Activated CD4-positive, alpha-beta memory T cell treated with anti-CD3 and anti-CD28 coated beads, Interleukin-2, amount 10 ng/mL, durations not matched to agents 7 days and 5 days (primary cell): ENCODE measurements at regions not wholly inside any gene's neighbourhood (a gene's known extent, or its start where the extent isn't known, plus 50 kb on each side); places are given as distances from the start of the nearest gene placed in this dataset.

Source experiments
- CTCF ChIA-PET: fragments of 350-600 bp; sonication (Branson Sonifier 250); formaldehyde crosslinking; loops from one replicate; lab custom pipeline; 2021; ENCODE audit warnings: antibody characterized with exemption, inconsistent platforms; lab: Charles Lee
- POLR2A ChIA-PET: fragments of 350-600 bp; sonication (Branson Sonifier 250); formaldehyde crosslinking; loops from one replicate; lab custom pipeline; 2021; ENCODE audit warnings: antibody characterized with exemption; lab: Charles Lee
- DNase-seq: peaks from one replicate; pipeline ENCODE4 v3.0.0-alpha.2; 2020
- H3K27ac Mint-ChIP-seq: one replicate; pipeline ENCODE4 v1.8.0; 2021; ENCODE audit warnings: mild to moderate bottlenecking, mixed read lengths
- H3K27me3 Mint-ChIP-seq: one replicate; pipeline ENCODE4 v1.8.0; 2021; ENCODE audit warnings: mixed read lengths
- H3K36me3 Mint-ChIP-seq: one replicate; pipeline ENCODE4 v1.8.0; 2021; ENCODE audit warnings: low read depth, mixed read lengths
- H3K4me1 Mint-ChIP-seq: one replicate; pipeline ENCODE4 v1.8.0; 2021; ENCODE audit warnings: mixed read lengths
- H3K4me3 Mint-ChIP-seq: one replicate; pipeline ENCODE4 v1.8.0; 2021; ENCODE audit warnings: mild to moderate bottlenecking, mixed read lengths
- H3K9me3 Mint-ChIP-seq: one replicate; pipeline ENCODE4 v1.8.0; 2021; ENCODE audit warnings: mixed read lengths

- Mint-ChIP-seq H3K36me3 (no peaks in the 10 kb centered on the region), H3K9me3 (no peaks in the 10 kb centered on the region), H3K4me3 (no peak overlapping the region), H3K27ac (no peak overlapping the region), H3K27me3 (peaks cover 6% of the 10 kb centered on the region), H3K4me1 (no peaks in the 10 kb centered on the region)
- ChIA-PET POLR2A (interaction anchor here (0.7 kb wide), 1 partner anchor 12 kb away, joined by 3 read pairs; no protein-coding TSS in a partner anchor), CTCF (no interaction called here)
- DNase-seq, result no peak
These were observed 477.0 kb downstream of the RNF144A start for GRCh38 chr2:7394195-7394594.

DNA sequence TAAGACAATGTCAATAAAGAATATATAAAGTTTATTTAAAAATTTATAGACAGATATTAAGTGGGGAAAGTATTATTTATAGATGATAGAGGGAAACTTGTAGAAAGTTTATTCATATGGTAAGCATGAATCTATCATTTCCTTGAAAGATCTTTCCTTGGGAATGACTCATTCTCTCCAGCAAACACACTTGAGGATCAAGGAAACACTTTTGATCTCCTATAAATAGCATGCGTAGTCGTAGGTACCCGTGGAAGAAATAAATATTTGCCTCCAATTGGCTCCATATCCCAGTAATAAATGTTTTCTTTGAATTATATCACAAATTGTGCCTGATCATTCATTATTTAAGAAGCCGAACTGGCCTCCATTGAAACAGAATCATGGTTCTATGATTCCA is 483.4 kb downstream of the RNF144A start:
- H3K4me1 Mint-ChIP-seq, result peaks cover 11% of the 10 kb centered on the region
- no peak overlapping the region for H3K4me3 Mint-ChIP-seq
- H3K9me3 Mint-ChIP-seq, result no peaks in the 10 kb centered on the region
- ChIA-PET POLR2A (no interaction called here), CTCF (no interaction called here)
- peaks cover 17% of the 10 kb centered on the region for H3K27me3 Mint-ChIP-seq
- no peak for DNase-seq
- no peaks in the 10 kb centered on the region for H3K36me3 Mint-ChIP-seq
- no peak overlapping the region for H3K27ac Mint-ChIP-seq

GRCh38 chr2:7403092-7403775 is 486.0 kb downstream of the RNF144A start:
- Mint-ChIP-seq H3K36me3 (no peaks in the 10 kb centered on the region), H3K4me3 (no peak overlapping the region), H3K4me1 (peaks cover 11% of the 10 kb centered on the region), H3K27me3 (peaks cover 14% of the 10 kb centered on the region), H3K27ac (no peak overlapping the region), H3K9me3 (no peaks in the 10 kb centered on the region)
- CTCF ChIA-PET, result interaction anchor here (1.2 to 1.6 kb wide), 3 partner anchors 16 to 613 kb away, joined by 3 to 4 read pairs (median 3); no protein-coding TSS in a partner anchor
- POLR2A ChIA-PET, result no interaction called here
- DNase-seq, result no peak

DNA sequence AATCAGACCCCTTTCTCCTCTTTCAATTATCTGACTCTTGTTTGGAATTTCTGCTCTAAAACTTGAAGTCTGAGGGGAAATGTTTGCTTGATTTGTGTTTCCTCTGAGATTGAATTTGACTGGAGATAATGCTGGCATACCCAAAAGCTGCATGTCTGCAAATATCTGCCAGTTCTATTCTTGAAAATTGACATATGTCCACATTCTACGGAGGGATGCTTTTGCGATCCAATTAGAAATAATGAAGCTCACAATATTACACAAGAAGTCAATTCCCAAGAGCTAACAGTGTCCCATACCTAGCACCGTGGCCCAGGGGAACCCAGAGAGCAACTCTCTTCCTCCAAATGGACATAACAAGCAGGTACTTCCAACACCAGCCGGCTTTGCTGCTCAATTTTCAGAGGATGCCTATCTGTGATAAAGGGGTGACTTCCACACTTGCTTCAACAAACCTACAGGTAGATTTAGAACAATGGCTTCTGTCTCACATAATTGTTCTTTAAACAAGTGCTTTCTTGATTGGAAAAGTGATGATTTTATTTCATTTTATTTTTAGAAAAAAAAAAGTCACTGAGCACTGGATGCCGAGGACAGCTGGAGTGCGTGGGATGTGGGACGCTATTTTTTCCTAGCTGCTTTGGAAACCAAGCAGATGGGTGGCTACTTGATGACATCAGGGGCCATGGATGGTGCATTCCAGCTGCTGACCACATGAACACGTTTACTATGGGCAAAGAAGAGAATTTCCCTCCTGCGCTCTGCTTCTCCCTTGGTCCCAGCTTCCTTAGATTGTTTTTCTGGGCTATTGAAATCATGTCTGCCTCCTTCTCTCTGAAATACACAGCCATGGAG is 488.9 kb downstream of the RNF144A start:
- ChIA-PET POLR2A (interaction anchor here (0.9 kb wide), 1 partner anchor 12 kb away, joined by 3 read pairs; no protein-coding TSS in a partner anchor), CTCF (no interaction called here)
- Mint-ChIP-seq H3K9me3 (no peaks in the 10 kb centered on the region), H3K4me1 (peaks cover 11% of the 10 kb centered on the region), H3K27me3 (peaks cover 13% of the 10 kb centered on the region), H3K27ac (no peak overlapping the region), H3K4me3 (no peak overlapping the region), H3K36me3 (no peaks in the 10 kb centered on the region)
- no peak for DNase-seq

DNA sequence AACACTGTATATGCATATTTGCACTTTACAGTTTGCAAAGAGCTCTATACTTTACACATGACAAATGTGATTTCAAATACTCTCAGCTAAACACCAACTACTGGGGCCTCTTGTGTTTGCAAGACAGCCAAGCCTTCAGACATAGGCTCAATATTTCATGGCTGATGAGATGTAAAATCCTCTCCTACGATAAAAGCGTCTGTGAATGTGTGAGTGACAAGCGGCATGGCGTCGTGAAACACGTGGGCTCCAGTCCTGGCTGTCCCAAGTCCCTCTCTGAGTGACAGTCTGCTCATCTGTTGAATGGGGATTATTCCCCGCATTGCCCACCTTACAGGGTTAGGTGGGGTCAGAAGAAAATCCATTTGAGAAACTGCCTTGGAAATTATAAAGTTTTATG is 489.8 kb downstream of the RNF144A start:
- H3K36me3 Mint-ChIP-seq, result no peaks in the 10 kb centered on the region
- H3K27me3 Mint-ChIP-seq, result peaks cover 15% of the 10 kb centered on the region
- H3K9me3 Mint-ChIP-seq, result no peaks in the 10 kb centered on the region
- H3K27ac Mint-ChIP-seq, result no peak overlapping the region
- H3K4me3 Mint-ChIP-seq, result no peak overlapping the region
- DNase-seq, result no peak
- H3K4me1 Mint-ChIP-seq, result peaks cover 14% of the 10 kb centered on the region
- CTCF ChIA-PET, result no interaction called here
- POLR2A ChIA-PET, result no interaction called here

- peaks cover 9% of the 10 kb centered on the region for H3K27me3 Mint-ChIP-seq
- POLR2A ChIA-PET, result no interaction called here
These were observed 490.9 kb downstream of the RNF144A start for GRCh38 chr2:7407906-7408680.

GRCh38 chr2:7411691-7412090 is 494.5 kb downstream of the RNF144A start:
- Mint-ChIP-seq H3K27me3 (peaks cover 3% of the 10 kb centered on the region), H3K9me3 (no peaks in the 10 kb centered on the region), H3K4me3 (no peak overlapping the region), H3K4me1 (peaks cover 3% of the 10 kb centered on the region), H3K27ac (no peak overlapping the region), H3K36me3 (no peaks in the 10 kb centered on the region)
- DNase-seq, result no peak
- CTCF ChIA-PET, result no interaction called here
- POLR2A ChIA-PET, result no interaction called here

More at GRCh38 chr2:7407906-7408680, 490.9 kb downstream of the RNF144A start:
- Mint-ChIP-seq H3K4me1 (peaks cover 7% of the 10 kb centered on the region), H3K4me3 (no peak overlapping the region), H3K36me3 (no peaks in the 10 kb centered on the region), H3K27ac (no peak overlapping the region), H3K9me3 (no peaks in the 10 kb centered on the region)
- DNase-seq, result no peak
- CTCF ChIA-PET, result no interaction called here

- POLR2A ChIA-PET, result no interaction called here
- CTCF ChIA-PET, result interaction anchor here (1.4 kb wide), 1 partner anchor 10 kb away, joined by 4 read pairs; no protein-coding TSS in a partner anchor
- peaks cover 4% of the 10 kb centered on the region for H3K36me3 Mint-ChIP-seq
- H3K9me3 Mint-ChIP-seq, result peaks cover 9% of the 10 kb centered on the region
- H3K27ac Mint-ChIP-seq, result no peak overlapping the region
- H3K4me3 Mint-ChIP-seq, result no peak overlapping the region
- no peak for DNase-seq
- H3K4me1 Mint-ChIP-seq, result no peaks in the 10 kb centered on the region
- H3K27me3 Mint-ChIP-seq, result peaks cover 21% of the 10 kb centered on the region
These were observed 500.9 kb downstream of the RNF144A start for GRCh38 chr2:7417845-7418742.

DNA sequence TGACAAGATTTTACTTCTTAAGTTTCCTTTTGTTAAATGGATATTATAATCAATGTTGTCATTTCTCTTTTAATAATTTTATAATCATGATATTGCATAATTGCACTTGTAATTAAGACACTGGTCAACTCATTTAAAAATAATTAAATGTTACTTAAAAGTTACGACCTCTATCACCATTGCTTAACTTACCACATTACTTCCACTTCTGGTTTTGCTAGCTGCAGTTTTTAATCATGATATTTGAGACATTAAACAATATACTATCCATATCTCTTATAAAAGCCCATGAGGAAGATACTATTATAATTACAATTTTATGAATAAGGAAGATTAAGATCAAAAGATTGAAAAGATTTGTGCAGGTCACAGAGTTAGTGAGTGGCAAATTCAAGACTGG is 502.0 kb downstream of the RNF144A start:
- DNase-seq, result no peak
- peaks cover 4% of the 10 kb centered on the region for H3K36me3 Mint-ChIP-seq
- H3K4me3 Mint-ChIP-seq, result no peak overlapping the region
- peaks cover 21% of the 10 kb centered on the region for H3K27me3 Mint-ChIP-seq
- CTCF ChIA-PET, result interaction anchor here (1.1 kb wide), 1 partner anchor 16 kb away, joined by 3 read pairs; no protein-coding TSS in a partner anchor
- H3K4me1 Mint-ChIP-seq, result no peaks in the 10 kb centered on the region
- peaks cover 9% of the 10 kb centered on the region for H3K9me3 Mint-ChIP-seq
- no peak overlapping the region for H3K27ac Mint-ChIP-seq
- POLR2A ChIA-PET, result no interaction called here

DNA sequence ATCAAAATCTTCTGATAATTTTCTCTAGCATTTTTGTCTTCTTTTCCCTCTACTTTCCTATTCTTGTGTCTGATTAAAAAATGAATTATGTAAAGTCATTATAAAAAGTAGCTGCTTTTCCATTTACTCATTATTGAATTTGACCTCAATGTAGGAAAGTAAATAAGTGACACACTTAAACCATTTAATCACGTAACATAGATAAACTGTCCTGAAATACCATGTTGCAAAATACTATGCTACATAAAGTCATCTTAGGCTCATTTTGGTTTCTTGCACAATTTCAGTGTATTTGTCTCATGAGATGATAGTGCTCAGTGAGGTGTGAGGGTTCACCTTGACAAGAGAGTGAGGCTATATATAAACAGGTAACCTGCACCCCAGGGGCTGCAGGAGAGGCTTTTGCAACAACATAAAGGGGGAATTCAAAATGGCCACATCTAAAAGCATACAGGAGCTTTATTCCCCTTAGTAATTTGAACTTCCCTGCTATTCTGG is 502.7 kb downstream of the RNF144A start:
- no peak for DNase-seq
- peaks cover 9% of the 10 kb centered on the region for H3K9me3 Mint-ChIP-seq
- ChIA-PET CTCF (interaction anchor here (0.6 to 1.1 kb wide), 2 partner anchors 9 to 17 kb away, joined by 3 read pairs; no protein-coding TSS in a partner anchor), POLR2A (no interaction called here)
- no peak overlapping the region for H3K4me3 Mint-ChIP-seq
- H3K36me3 Mint-ChIP-seq, result peaks cover 4% of the 10 kb centered on the region
- H3K27ac Mint-ChIP-seq, result no peak overlapping the region
- H3K4me1 Mint-ChIP-seq, result no peaks in the 10 kb centered on the region
- peaks cover 21% of the 10 kb centered on the region for H3K27me3 Mint-ChIP-seq

- Mint-ChIP-seq H3K4me1 (no peaks in the 10 kb centered on the region), H3K27ac (no peak overlapping the region), H3K27me3 (peaks cover 21% of the 10 kb centered on the region), H3K4me3 (no peak overlapping the region), H3K9me3 (peaks cover 9% of the 10 kb centered on the region), H3K36me3 (peaks cover 4% of the 10 kb centered on the region)
- ChIA-PET CTCF (interaction anchor here (0.6 kb wide), 1 partner anchor 9 kb away, joined by 3 read pairs; no protein-coding TSS in a partner anchor), POLR2A (no interaction called here)
- DNase-seq, result no peak
These were observed 503.3 kb downstream of the RNF144A start for GRCh38 chr2:7420530-7420929.

- no peak for DNase-seq
- Mint-ChIP-seq H3K9me3 (peaks cover 3% of the 10 kb centered on the region), H3K27me3 (peaks cover 9% of the 10 kb centered on the region), H3K27ac (no peak overlapping the region), H3K4me1 (peaks cover 21% of the 10 kb centered on the region), H3K36me3 (no peaks in the 10 kb centered on the region), H3K4me3 (no peak overlapping the region)
- CTCF ChIA-PET, result interaction anchor here (1.5 kb wide), 1 partner anchor 248 kb away, joined by 3 read pairs; no protein-coding TSS in a partner anchor
- POLR2A ChIA-PET, result no interaction called here
These were observed 507.3 kb downstream of the RNF144A start for GRCh38 chr2:7424481-7424880.
